PC-9 (cell line): ENCODE measurements at regions not wholly inside any gene's neighbourhood (a gene's known extent, or its start where the extent isn't known, plus 50 kb on each side); places are given as distances from the start of the nearest gene placed in this dataset.

Experiments
- EZH2 ChIP-seq: fragments of 200-600 bp; sonication (generic); IDR thresholded peaks from 2 replicates; pipeline ENCODE4 v1.8.0; 2017; ENCODE audit warnings: antibody characterized with exemption, low read depth
- TF ChIP-seq, protein P1 (sequence below): fragments of 200-600 bp; sonication (generic); conservative IDR thresholded peaks from 2 replicates; pipeline ENCODE4 v1.6.1; 2017; ENCODE audit warnings: mixed run types, antibody characterized with exemption, mild to moderate bottlenecking, moderate library complexity

DNA sequence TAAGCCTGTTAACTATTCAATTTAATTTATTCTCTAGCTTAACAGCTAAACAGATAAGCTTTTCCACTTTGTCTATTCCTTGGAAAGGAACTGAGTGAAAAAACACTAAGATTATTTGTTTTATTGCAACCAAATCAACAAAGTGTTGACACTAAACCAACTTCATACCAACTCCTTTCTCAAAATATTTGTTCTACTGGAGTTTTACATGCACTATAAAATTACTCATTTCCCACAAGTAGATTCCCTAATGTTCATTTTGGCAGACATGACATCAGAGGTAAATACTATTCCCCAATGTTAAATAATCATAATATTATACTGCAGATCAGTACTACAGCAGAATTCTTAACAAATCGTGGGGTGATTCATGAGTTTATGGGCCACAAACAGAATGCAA is 231.4 kb downstream of the TTC6 start:
- TF ChIP-seq, protein P1, sequence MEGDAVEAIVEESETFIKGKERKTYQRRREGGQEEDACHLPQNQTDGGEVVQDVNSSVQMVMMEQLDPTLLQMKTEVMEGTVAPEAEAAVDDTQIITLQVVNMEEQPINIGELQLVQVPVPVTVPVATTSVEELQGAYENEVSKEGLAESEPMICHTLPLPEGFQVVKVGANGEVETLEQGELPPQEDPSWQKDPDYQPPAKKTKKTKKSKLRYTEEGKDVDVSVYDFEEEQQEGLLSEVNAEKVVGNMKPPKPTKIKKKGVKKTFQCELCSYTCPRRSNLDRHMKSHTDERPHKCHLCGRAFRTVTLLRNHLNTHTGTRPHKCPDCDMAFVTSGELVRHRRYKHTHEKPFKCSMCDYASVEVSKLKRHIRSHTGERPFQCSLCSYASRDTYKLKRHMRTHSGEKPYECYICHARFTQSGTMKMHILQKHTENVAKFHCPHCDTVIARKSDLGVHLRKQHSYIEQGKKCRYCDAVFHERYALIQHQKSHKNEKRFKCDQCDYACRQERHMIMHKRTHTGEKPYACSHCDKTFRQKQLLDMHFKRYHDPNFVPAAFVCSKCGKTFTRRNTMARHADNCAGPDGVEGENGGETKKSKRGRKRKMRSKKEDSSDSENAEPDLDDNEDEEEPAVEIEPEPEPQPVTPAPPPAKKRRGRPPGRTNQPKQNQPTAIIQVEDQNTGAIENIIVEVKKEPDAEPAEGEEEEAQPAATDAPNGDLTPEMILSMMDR, result no peak
- no peak for TF ChIP-seq EZH2
